HUES48 (cell line): ENCODE measurements at regions not wholly inside any gene's neighbourhood (a gene's known extent, or its start where the extent isn't known, plus 50 kb on each side); places are given as distances from the start of the nearest gene placed in this dataset.
"Not testable (repeated sequence)": the region's sequence is repeated elsewhere in the genome, so short reads cannot be mapped to it uniquely, and the experiment has no call there.

Experiments
- H3K27ac ChIP-seq: one replicate; pipeline ENCODE4 v1.7.0; 2013; ENCODE audit warnings: low read depth, low read length, inconsistent platforms
- H3K27me3 ChIP-seq: 2 replicates; pipeline ENCODE4 v1.6.1; 2013; ENCODE audit warnings: mild to moderate bottlenecking, low read length; ENCODE audit not compliant: control insufficient read depth, insufficient read depth
- H3K36me3 ChIP-seq: 2 replicates; pipeline ENCODE4 v1.6.1; 2013; ENCODE audit warnings: low read length; ENCODE audit not compliant: control insufficient read depth, insufficient read depth
- H3K4me1 ChIP-seq: 2 replicates; pipeline ENCODE4 v1.6.1; 2013; ENCODE audit warnings: mild to moderate bottlenecking, low read length; ENCODE audit not compliant: control insufficient read depth, insufficient read depth
- H3K4me3 ChIP-seq: 2 replicates; pipeline ENCODE4 v1.5.1; 2013; ENCODE audit warnings: mild to moderate bottlenecking, low read depth, low read length
- H3K9ac ChIP-seq: 2 replicates; pipeline ENCODE4 v1.6.1; 2013; ENCODE audit warnings: mild to moderate bottlenecking, low read depth, low read length, moderate library complexity
- H3K9me3 ChIP-seq: 2 replicates; pipeline ENCODE4 v1.6.1; 2013; ENCODE audit warnings: low read length; ENCODE audit not compliant: control insufficient read depth, insufficient read depth

- no peak overlapping the region for H3K27ac ChIP-seq
- H3K9me3 ChIP-seq = no peaks in the 10 kb centered on the region
- no peak overlapping the region for H3K9ac ChIP-seq
- H3K36me3 ChIP-seq = no peaks in the 10 kb centered on the region
- H3K27me3 ChIP-seq = no peaks in the 10 kb centered on the region
- H3K4me1 ChIP-seq = peaks cover 8% of the 10 kb centered on the region; the same call in 1 of the 2 replicates
- H3K4me3 ChIP-seq = no peak overlapping the region
Observed at GRCh38 chr10:120086066-120086465, 193.5 kb downstream of the SEC23IP start.

GRCh38 chr10:120087109-120087508, 194.6 kb downstream of the SEC23IP start:
- Histone ChIP-seq H3K4me3 (no peak overlapping the region), H3K4me1 (peaks cover 8% of the 10 kb centered on the region; the same call in 1 of the 2 replicates), H3K27me3 (no peaks in the 10 kb centered on the region)

DNA sequence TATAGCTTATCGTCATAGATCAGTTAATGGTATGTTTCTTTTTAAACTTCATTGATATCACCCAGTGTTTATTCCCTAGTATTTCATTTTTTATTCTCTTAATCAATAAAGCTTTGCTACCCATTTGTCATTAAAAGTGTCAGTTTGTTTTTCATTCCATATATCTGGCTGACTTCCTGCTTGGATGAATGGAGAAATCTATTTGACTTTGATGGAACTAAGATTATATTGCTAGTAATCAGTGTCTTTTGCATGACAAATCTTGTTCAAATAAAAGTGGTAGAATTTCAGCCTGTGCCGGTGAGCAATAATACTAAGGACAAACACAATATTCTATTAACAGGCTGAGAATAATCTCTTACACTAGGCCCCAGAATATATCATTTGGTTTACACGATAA, 203.3 kb downstream of the SEC23IP start:
- no peaks in the 10 kb centered on the region; the same call in 1 of the 2 replicates for H3K9me3 ChIP-seq
- H3K36me3 ChIP-seq = no peaks in the 10 kb centered on the region
- no peaks in the 10 kb centered on the region for H3K27me3 ChIP-seq
- no peak overlapping the region for H3K9ac ChIP-seq
- peaks cover 25% of the 10 kb centered on the region for H3K4me1 ChIP-seq
- no peak overlapping the region for H3K27ac ChIP-seq
- H3K4me3 ChIP-seq = no peak overlapping the region

More at GRCh38 chr10:120087109-120087508, 194.6 kb downstream of the SEC23IP start:
- Histone ChIP-seq H3K36me3 (no peaks in the 10 kb centered on the region), H3K27ac (no peak overlapping the region), H3K9ac (no peak overlapping the region), H3K9me3 (no peaks in the 10 kb centered on the region)

DNA sequence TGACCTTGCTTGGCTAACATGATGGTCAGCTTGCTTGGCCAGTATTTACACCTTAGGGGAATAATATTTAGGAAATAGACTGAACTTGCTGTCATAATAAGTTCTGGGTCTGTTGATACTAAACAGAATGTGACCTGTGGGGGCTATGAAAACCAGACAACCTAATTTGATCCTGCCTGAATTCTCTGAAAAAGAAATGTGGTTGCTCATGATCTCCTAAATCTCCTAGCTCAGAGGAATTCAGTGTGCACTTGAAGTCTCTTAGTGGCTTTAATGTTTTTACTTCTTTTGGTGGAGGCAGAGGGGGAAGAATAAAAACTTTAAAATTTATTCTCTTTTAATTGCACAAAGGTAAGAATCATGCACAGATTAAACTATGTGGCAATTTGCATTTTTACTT, 205.2 kb downstream of the SEC23IP start:
- Histone ChIP-seq H3K4me3 (no peak overlapping the region), H3K9me3 (no peaks in the 10 kb centered on the region; the same call in 1 of the 2 replicates), H3K36me3 (no peaks in the 10 kb centered on the region), H3K27me3 (no peaks in the 10 kb centered on the region), H3K27ac (no peak overlapping the region), H3K9ac (no peak overlapping the region), H3K4me1 (peaks cover 25% of the 10 kb centered on the region)

GRCh38 chr10:120098232-120098930, 205.9 kb downstream of the SEC23IP start:
- H3K9me3 ChIP-seq = no peaks in the 10 kb centered on the region; the same call in 1 of the 2 replicates
- H3K4me3 ChIP-seq = no peak overlapping the region
- H3K9ac ChIP-seq = no peak overlapping the region
- no peaks in the 10 kb centered on the region for H3K27me3 ChIP-seq
- no peaks in the 10 kb centered on the region for H3K36me3 ChIP-seq
- H3K4me1 ChIP-seq = peaks cover 25% of the 10 kb centered on the region
- H3K27ac ChIP-seq = no peak overlapping the region

DNA sequence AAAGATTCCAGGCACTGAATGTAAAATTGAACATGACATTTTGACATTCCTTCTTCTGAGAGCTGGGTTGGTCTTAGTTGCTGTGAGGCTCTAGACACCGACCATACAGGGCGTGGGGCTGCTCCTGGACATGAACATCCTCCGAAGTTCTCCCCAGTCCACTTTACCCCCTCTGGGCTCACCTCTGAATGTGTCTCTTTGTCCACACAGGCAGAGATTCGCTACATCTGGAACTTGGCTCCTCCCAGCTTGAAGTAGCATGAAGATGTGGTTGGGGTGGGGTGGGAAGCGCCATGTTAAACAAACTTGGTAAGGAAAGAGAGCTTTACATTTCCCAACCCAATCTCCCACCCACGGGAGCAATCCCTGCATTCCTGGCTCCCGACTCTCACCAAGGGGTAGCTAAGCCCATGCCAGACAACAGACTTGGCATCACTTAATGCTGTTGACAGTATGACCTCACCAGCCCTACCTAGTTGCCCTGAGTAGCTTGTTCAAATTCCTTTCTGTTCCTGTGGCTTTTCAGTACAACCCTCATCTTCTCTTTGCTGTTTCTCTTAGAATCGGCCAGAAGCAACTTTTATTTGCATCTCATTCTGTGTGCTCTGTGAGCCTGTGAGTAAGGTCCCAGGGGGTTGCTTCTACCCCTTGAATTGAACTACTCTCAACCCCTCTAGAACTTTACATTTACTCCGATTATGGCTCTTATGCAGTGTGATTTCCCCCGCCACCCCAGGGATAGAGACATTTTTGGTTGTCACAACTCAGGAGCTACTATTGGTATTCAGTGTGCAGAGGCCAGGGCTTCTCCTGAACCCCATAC, 211.4 kb downstream of the SEC23IP start:
- H3K9me3 ChIP-seq = no peaks in the 10 kb centered on the region
- H3K27ac ChIP-seq = no peak overlapping the region
- H3K9ac ChIP-seq = no peak overlapping the region

DNA sequence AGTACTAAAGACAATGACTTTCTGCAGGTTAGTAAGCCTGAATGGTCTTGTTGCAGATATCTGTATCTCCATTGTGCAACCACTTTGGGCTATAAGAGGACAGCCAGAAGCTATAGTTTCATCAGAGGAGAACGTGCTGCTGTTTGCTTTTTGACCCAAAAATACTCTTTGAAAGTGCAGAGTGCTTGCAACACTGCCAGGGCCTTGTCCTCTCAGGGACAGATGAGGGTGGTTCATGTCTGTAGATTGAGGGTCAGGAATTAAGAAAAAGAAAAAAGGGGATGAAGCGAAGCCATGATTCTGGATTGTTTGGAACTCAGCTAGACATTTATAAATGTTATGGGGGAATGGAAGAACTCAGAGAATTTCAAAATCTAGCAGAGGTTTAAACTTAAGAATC, 212.5 kb downstream of the SEC23IP start:
- Histone ChIP-seq H3K9me3 (no peaks in the 10 kb centered on the region), H3K27ac (no peak overlapping the region), H3K9ac (no peak overlapping the region), H3K27me3 (no peaks in the 10 kb centered on the region), H3K4me1 (peaks cover 3% of the 10 kb centered on the region; the same call in 1 of the 2 replicates), H3K4me3 (no peak overlapping the region), H3K36me3 (no peaks in the 10 kb centered on the region)

More for the DNA sequence above, 211.4 kb downstream of the SEC23IP start:
- Histone ChIP-seq H3K27me3 (no peaks in the 10 kb centered on the region), H3K36me3 (no peaks in the 10 kb centered on the region), H3K4me3 (no peak overlapping the region), H3K4me1 (peaks cover 13% of the 10 kb centered on the region)

- Histone ChIP-seq H3K9me3 (no peaks in the 10 kb centered on the region), H3K4me1 (no peaks in the 10 kb centered on the region; the same call in 1 of the 2 replicates), H3K36me3 (no peaks in the 10 kb centered on the region), H3K4me3 (no peak overlapping the region), H3K27me3 (no peaks in the 10 kb centered on the region), H3K9ac (no peak overlapping the region), H3K27ac (no peak overlapping the region)
Observed at GRCh38 chr10:120105492-120105891, 213.0 kb downstream of the SEC23IP start.

DNA sequence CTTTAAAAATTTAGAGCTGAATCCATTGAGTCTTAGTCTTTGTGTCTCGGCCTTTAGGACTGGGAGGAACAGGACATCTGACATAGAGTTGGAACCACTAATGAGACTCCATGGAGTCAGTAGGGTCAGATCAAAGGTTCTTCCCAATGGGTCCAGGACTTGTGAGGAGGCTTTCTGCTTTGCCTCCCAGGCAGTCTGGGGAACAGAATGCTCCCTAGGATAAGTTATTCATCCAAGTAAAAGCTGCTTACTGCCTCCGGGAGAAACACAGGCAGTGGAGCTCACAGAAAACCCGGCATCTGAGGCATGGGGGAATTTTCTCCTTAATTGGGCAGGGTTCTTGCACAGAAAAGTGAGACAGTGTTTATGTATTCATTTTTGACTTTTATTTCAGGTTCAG, 216.4 kb downstream of the SEC23IP start:
- H3K4me3 ChIP-seq = no peak overlapping the region
- H3K4me1 ChIP-seq = no peaks in the 10 kb centered on the region; the same call in 1 of the 2 replicates
- no peak overlapping the region for H3K9ac ChIP-seq
- H3K36me3 ChIP-seq = no peaks in the 10 kb centered on the region
- H3K27me3 ChIP-seq = no peaks in the 10 kb centered on the region
- H3K27ac ChIP-seq = no peak overlapping the region
- no peaks in the 10 kb centered on the region for H3K9me3 ChIP-seq

DNA sequence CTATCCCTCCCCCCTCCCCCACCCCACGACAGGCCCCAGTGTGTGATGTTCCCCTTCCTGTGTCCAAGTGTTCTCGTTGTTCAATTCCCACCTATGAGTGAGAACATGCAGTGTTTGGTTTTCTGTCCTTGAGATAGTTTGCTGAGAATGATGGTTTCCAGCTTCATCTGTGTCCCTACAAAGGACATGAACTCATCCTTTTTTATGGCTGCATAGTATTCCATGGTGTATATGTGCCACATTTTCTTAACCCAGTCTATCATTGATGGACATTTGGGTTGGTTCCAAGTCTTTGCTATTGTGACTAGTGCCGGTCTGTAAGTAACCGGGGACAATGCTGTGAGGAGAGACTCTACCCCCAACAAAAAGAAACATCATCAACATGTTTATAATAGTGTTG, 217.2 kb downstream of the SEC23IP start:
- not testable (repeated sequence) for H3K27me3 ChIP-seq, H3K27ac ChIP-seq, H3K4me3 ChIP-seq

GRCh38 chr10:120110196-120110595, 217.7 kb downstream of the SEC23IP start:
- Histone ChIP-seq H3K4me1 (no peaks in the 10 kb centered on the region), H3K27me3 (no peaks in the 10 kb centered on the region), H3K9ac (no peak overlapping the region), H3K27ac (no peak overlapping the region), H3K9me3 (no peaks in the 10 kb centered on the region), H3K36me3 (no peaks in the 10 kb centered on the region), H3K4me3 (no peak overlapping the region)

More for the DNA sequence above, 217.2 kb downstream of the SEC23IP start:
- not testable (repeated sequence) for H3K9me3 ChIP-seq, H3K4me1 ChIP-seq, H3K36me3 ChIP-seq, H3K9ac ChIP-seq
